ENCODE measurements at regions not wholly inside any gene's neighbourhood (a gene's known extent, or its start where the extent isn't known, plus 50 kb on each side); places are given as distances from the start of the nearest gene placed in this dataset.

DNA sequence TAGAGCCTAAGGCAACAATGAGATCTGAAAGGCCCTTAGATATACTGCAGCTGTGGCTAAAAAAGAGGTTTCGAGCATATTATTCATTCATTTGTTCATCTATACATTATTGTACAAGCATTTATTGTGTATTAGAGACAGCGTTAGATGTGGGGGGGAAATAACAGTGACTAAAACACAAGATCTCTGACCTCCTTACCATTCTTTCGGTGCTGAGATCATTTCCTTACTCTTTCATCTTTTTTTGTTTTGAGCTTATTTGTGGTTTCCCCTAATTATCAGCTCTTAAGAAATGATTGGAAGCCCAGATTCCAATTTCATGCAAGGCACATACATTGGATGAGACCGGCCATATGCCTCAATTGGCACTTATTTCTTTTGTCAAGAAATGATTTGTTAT lies 113.2 kb downstream of the SEC61B start:
- intact Hi-C loops (cut with DNase I; ENCODE audit: low total_unique reads) = no loop called here
- 67 to 74% methylated on average over 4 of the region's 4 CpGs for WGBS, 2 donors

GRCh38 chr9:99336005-99336404 lies 113.9 kb downstream of the SEC61B start:
- no peak for DNase-seq (ENCODE audit: low spot score in 2 of 2)
- intact Hi-C loops (cut with DNase I; ENCODE audit: low total_unique reads) = no loop called here
- 36 to 45% methylated on average over 3 of the region's 3 CpGs for WGBS, 2 donors

More for the DNA sequence above, 113.2 kb downstream of the SEC61B start:
- no peak overlapping the region for H3K4me3 ChIP-seq (ENCODE audit: low read depth, poor library complexity, severe bottlenecking)
- no peak for DNase-seq (ENCODE audit: low spot score in 2 of 2)
- TF ChIP-seq POLR2A (IDR thresholded peaks at IDR 0.05) (no peak), CTCF (IDR thresholded peaks at IDR 0.05) (no peak)

GRCh38 chr9:99336531-99336930 lies 114.4 kb downstream of the SEC61B start:
- no peak for TF ChIP-seq CTCF (IDR thresholded peaks at IDR 0.05)
- TF ChIP-seq POLR2A (IDR thresholded peaks at IDR 0.05) = no peak
- H3K4me3 ChIP-seq (ENCODE audit: low read depth, poor library complexity, severe bottlenecking) = no peak overlapping the region
- WGBS, 2 donors = 43 to 60% methylated on average over 1 of the region's 1 CpG
- DNase-seq (ENCODE audit: low spot score in 2 of 2) = no peak
- intact Hi-C loops (cut with DNase I; ENCODE audit: low total_unique reads) = no loop called here

More at GRCh38 chr9:99336005-99336404, 113.9 kb downstream of the SEC61B start:
- no peak overlapping the region for H3K4me3 ChIP-seq (ENCODE audit: low read depth, poor library complexity, severe bottlenecking)
- TF ChIP-seq POLR2A (IDR thresholded peaks at IDR 0.05) = no peak
- TF ChIP-seq CTCF (IDR thresholded peaks at IDR 0.05) = no peak

GRCh38 chr9:99340281-99340680 lies 118.2 kb downstream of the SEC61B start:
- no peak for TF ChIP-seq POLR2A (IDR thresholded peaks at IDR 0.05)
- no peak for TF ChIP-seq CTCF (IDR thresholded peaks at IDR 0.05)
- no peak for DNase-seq (ENCODE audit: low spot score in 2 of 2)
- no peak overlapping the region for H3K4me3 ChIP-seq (ENCODE audit: low read depth, poor library complexity, severe bottlenecking)
- 85 to 90% methylated on average over 8 of the region's 8 CpGs for WGBS, 2 donors
- intact Hi-C loops (cut with DNase I; ENCODE audit: low total_unique reads) = no loop called here

DNA sequence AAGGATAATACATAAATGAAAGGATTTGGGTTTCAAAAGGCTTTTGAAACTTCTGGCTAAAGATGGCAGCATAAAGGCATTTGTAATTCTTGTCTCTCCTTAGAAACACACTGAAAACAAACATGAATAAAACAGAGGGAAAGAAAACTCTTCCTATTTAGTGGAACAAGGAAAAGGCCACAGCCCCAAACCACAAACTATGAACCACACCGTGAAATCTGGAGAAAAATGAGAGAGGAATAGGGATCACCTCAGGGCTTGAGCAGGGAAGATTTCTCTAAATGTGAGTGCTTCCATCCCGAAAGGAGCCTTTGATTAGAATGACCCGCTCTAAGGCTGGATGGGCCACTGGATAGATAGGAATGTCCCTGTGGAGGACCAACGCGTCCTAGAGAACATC lies 119.6 kb downstream of the SEC61B start:
- DNase-seq (ENCODE audit: low spot score in 2 of 2) = no peak
- TF ChIP-seq CTCF (IDR thresholded peaks at IDR 0.05) (no peak), POLR2A (IDR thresholded peaks at IDR 0.05) (no peak)
- no peak overlapping the region for H3K4me3 ChIP-seq (ENCODE audit: low read depth, poor library complexity, severe bottlenecking)
- 86 to 94% methylated on average over 5 of the region's 5 CpGs for WGBS, 2 donors
- intact Hi-C loops (cut with DNase I; ENCODE audit: low total_unique reads) = no loop called here

- TF ChIP-seq POLR2A (IDR thresholded peaks at IDR 0.05) = no peak
- no peak for TF ChIP-seq CTCF (IDR thresholded peaks at IDR 0.05)
- intact Hi-C loops (cut with DNase I; ENCODE audit: low total_unique reads) = no loop called here
- H3K4me3 ChIP-seq (ENCODE audit: low read depth, poor library complexity, severe bottlenecking) = no peak overlapping the region
- 39 to 64% methylated on average over 1 of the region's 1 CpG for WGBS, 2 donors
- no peak for DNase-seq (ENCODE audit: low spot score in 2 of 2)
Measured at GRCh38 chr9:99345451-99345850, 123.4 kb downstream of the SEC61B start.
